ENCODE measurements at regions not wholly inside any gene's neighbourhood (a gene's known extent, or its start where the extent isn't known, plus 50 kb on each side); places are given as distances from the start of the nearest gene placed in this dataset.

- TF ChIP-seq CTCF (IDR thresholded peaks at IDR 0.05) (no peak), POLR2A (IDR thresholded peaks at IDR 0.05) (no peak)
These were observed 151.0 kb downstream of the PCSK1 start for GRCh38 chr5:96282020-96282419.

All from lower leg skin (tissue), 3 donors.